CD4-positive, alpha-beta T cell treated with Interleukin-21 for 1 hour (primary cell): ENCODE measurements at regions not wholly inside any gene's neighbourhood (a gene's known extent, or its start where the extent isn't known, plus 50 kb on each side); places are given as distances from the start of the nearest gene placed in this dataset.

ENCODE experiments used
- DNase-seq: peaks from one replicate; pipeline ENCODE4 v3.0.0-alpha.2; 2020

DNA sequence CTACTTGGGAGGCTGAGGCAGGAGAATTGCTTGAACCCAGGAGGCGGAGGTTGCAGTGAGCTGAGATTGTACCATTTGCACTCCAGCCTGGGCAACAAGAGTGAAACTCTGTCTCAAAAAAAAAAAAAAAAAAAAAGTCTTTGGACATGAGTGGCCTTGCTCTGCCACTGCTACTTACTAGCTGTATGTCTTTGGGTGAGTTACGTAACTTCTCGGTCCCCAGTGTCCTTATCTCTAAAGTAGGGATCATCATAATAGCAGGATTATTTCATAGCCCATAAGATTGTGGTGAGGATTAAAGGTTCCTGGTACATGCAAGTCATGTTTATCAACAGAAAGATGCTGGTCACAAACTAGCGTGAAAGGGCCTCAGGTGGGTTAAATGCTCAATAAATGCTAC is 53.9 kb upstream of the HEPHL1 start:
- DNase-seq, result no peak

DNA sequence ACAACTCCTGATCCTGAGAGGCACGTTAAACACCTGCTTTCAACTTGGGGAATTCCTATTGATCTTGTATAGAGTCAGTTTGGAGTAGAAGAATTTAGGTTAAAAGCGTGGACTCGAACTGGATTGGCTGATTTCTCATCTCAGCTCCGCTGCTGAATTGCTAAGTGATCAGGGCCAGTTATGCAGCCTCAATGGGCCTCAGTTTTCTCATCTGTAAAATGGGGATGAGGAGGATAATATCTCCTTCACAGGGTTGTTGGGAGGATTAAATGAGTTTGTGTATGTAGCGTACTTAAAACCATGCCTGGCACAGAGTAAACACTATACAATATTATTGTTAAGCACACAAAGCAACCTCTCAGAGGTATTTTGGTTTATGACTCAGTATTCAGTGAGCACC is 53.2 kb upstream of the HEPHL1 start:
- no peak for DNase-seq

DNA sequence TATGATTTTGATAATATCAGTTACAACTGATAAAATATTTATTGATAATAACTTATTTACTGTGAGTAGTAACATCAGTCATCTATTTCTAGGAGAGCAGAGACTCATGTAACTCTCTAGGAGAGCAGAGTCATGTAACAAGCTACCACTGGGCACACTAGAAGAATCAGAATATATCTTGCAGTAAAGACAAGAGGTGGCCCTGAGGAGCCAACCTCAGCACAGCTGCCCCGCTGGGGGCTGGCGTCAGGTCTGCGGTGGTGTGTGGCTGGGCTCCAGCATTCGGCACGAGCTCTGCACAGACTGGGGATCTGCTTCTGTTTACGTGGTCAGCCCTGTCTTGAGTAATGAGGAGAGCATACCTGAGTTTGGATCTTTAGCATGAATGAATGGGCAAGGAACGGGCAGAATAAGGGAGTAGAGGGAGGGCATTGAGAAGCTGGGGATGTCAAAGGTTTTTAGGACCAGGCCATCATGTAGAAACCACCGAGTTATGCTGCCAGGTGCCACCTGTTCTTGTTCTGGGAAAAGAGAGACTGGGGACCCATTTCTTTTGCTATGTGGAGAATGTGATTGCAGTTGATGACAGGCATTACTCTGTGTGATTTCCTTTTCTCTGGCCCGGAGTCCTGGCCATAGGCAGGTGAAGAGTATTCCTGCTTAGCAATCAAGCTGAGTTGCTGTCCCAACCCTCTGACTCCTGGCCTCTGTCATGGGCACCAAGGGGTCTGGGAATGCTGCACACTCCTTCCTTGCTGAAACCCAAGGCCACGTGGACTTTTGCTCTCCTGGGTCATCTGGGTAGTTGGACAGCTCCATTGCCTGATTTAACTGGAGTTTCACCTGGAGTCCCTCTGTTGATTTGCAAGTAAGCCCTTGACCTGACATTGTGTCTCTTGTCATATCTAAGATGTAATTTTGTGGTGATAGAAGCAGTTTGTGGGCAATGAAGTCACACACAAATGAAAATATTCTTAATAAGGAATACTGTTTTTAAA is 50.9 kb upstream of the HEPHL1 start:
- no peak for DNase-seq
